HT1080 (cell line): ENCODE measurements at regions not wholly inside any gene's neighbourhood (a gene's known extent, or its start where the extent isn't known, plus 50 kb on each side); places are given as distances from the start of the nearest gene placed in this dataset.
A peak's percentile ranks its signal among the peaks of the same experiment; 100 is the strongest.

ENCODE experiments used
- DNase-seq: peaks from one replicate; pipeline ENCODE4 v3.0.0-alpha.2; 2015; ENCODE audit warnings: low read depth

- no peak for DNase-seq
Observed at GRCh38 chr6:134640229-134640628, 309.7 kb downstream of the ALDH8A1 start.

GRCh38 chr6:134637847-134638437, 312.0 kb downstream of the ALDH8A1 start:
- no peak for DNase-seq

- no peak for DNase-seq
Observed at GRCh38 chr6:134637282-134637681, 312.6 kb downstream of the ALDH8A1 start.

- DNase-seq = no peak
Observed at GRCh38 chr6:134636186-134636799, 313.6 kb downstream of the ALDH8A1 start.

- DNase-seq = no peak
Observed at GRCh38 chr6:134634966-134635365, 314.9 kb downstream of the ALDH8A1 start.

- DNase-seq = no peak
Observed at GRCh38 chr6:134634466-134634865, 315.4 kb downstream of the ALDH8A1 start.

GRCh38 chr6:134632982-134633940, 315.3 kb upstream of the SGK1 start:
- peak; percentile 15 for DNase-seq

- no peak for DNase-seq
Observed at GRCh38 chr6:134632024-134632423, 314.1 kb upstream of the SGK1 start.

GRCh38 chr6:134631398-134631924, 313.5 kb upstream of the SGK1 start:
- DNase-seq = no peak

- DNase-seq = no peak
Observed at GRCh38 chr6:134630508-134631121, 312.7 kb upstream of the SGK1 start.

- DNase-seq = no peak
Observed at GRCh38 chr6:134628154-134628553, 310.2 kb upstream of the SGK1 start.

- DNase-seq = no peak
Observed at GRCh38 chr6:134627707-134628106, 309.8 kb upstream of the SGK1 start.

GRCh38 chr6:134626589-134626988, 308.7 kb upstream of the SGK1 start:
- no peak for DNase-seq

GRCh38 chr6:134626086-134626485, 308.2 kb upstream of the SGK1 start:
- peak; percentile 23 for DNase-seq

- no peak for DNase-seq
Observed at GRCh38 chr6:134624781-134625180, 306.9 kb upstream of the SGK1 start.

GRCh38 chr6:134623401-134623800, 305.5 kb upstream of the SGK1 start:
- no peak for DNase-seq

GRCh38 chr6:134622382-134623173, 304.7 kb upstream of the SGK1 start:
- no peak for DNase-seq

GRCh38 chr6:134621858-134622257, 303.9 kb upstream of the SGK1 start:
- no peak for DNase-seq

GRCh38 chr6:134619789-134620188, 301.9 kb upstream of the SGK1 start:
- peak; percentile 56 for DNase-seq

- no peak for DNase-seq
Observed at GRCh38 chr6:134619077-134619476, 301.2 kb upstream of the SGK1 start.
